ENCODE measurements at regions not wholly inside any gene's neighbourhood (a gene's known extent, or its start where the extent isn't known, plus 50 kb on each side); places are given as distances from the start of the nearest gene placed in this dataset.

DNA sequence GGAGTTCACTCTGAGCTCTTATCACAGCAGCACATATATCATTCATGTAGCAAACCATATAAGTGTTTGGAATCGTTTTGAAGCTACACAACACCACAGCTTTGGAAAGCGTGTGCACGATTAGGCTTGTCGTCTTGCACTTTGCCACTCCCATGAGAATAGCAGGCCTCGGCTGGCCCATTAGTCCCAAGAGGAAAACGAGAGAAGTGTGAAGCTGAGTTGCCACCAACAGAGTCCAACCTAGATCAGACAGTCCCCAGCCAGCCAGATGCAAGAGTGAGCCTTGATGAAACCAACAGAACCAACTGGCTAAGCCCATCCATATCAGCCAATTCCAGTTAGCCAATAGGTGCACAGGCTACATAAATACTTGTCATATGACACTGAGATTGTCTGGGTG lies 238.4 kb downstream of the C1orf94 start:
- no peak for DNase-seq

- DNase-seq: no peak
These were observed 241.5 kb downstream of the C1orf94 start for GRCh38 chr1:34418166-34418565.

DNA sequence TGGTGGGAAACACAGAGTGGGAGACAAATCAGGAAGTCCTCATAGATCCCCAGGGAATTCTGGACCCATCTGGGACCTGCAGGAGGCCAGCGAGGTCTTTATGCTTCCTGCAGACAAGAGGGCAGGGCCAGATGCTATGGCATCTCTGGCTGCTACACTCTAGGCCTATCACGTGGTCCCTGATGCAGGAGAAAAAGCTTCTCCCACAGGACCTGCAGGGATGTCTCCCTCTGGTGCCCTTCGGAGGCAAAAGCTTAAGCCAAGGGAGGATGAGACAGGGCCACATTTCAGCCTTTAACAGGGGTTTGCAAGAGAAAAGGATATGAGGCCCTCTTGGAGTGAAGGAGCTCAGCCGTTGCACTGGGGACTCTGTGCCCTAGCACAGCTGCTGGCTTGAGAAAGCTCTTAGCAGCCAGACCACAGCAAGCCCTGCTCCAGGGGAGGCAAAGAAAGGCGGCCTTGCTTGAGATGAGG lies 243.0 kb downstream of the C1orf94 start:
- peak; percentile 57 for DNase-seq

DNA sequence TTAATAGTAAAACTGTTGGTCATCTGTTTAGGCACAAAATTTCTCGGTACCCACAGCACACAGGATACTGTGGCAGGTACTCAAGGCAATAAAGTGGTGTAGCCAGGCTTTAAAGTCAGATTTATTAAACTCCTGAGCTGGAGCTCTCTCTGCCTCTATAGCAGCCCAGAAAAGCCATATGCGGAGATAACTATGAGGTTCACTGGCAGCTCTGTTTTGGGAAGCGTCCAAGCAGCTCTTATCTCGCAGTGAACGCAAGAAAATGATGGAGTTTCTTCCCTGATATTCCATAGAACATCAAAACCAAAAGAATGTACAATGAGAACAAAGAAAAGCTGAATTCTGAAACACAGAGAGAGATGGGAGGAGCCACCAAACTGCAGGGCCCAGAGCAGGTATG lies 248.3 kb downstream of the C1orf94 start:
- DNase-seq: no peak

DNA sequence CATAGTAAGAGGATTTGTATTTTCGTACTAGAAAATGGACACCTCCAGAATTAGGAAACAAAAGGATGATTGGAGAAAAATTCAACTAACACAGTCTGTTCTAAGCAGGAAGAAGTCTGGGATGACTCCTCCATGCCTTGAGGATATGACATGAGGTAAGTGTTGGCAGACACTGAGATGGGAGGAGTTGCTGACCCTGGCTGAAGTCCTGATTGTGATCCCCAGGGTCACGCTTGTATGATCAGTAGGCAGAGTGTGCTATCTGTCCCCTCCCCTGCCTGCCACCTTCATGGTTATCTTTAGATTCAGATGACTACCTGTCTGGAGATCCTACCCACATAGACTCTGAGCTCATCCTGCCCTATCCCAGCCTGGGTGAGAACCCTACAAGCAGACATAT lies 249.1 kb downstream of the C1orf94 start:
- DNase-seq: no peak

DNA sequence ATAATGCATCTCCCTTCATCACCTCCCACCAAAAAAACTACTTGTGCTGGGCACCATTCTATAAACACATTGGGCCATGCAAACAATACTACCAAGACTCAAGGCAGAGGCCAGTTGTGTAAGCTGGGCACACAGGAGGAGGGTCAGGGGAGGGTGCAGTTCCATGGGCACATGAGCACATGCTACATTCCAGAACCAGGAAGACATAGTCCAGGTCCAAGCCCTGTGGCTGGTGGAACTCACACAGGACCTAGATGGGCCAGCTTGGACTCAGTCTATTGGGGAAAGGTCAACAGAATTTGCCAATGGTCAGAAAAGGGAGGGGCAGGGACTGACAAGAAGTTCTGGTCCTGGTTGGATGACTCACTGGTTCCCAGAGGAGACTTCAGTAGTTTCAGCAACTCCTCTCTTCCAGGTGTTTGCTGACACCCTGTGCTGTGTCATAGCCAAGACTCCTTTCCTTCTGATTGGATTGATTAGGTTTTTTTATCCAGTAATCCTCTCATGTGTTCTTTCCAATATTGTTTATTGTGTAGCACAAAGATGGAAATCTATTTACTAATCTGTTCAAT lies 249.7 kb downstream of the C1orf94 start:
- DNase-seq: no peak

DNA sequence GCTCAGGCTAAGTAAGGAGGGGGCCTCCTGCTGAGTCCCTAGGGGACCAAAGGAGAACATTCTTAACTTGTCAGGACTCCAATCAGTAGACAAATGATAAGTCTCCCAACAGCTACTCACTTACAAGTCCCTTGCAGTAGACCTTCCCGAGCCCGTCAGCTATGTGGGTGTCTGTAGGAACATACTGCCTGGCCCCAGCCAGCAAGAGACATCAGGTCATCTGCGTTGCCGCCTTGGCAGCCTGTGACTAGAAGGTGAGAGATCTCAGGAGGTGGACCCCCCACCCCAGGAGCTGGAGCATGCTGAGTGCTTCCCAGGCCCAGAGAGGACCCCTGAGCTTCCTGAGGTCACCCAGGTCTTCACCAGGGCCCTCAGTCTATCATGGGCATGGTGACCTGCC lies 250.5 kb downstream of the C1orf94 start:
- DNase-seq: no peak

GRCh38 chr1:34433099-34433498 lies 256.4 kb downstream of the C1orf94 start:
- no peak for DNase-seq

DNA sequence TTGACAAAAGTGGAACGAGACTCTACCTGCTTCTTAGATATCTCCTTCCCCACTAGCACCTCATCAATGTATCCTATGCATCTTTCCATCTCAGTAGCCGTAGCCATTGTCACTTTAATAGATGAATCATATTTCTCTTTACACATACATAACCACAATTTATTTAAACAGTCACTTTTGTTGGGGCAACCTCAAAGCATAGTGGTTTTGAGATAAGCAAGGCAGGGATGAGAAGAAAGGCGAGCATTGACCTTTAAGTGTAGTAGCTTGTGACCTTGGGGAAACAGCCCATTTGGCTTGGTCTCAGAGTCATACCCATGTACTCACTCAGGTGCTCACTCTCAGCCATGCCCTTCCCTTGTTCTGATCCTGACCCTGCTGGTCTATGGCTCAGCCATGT lies 260.1 kb downstream of the C1orf94 start:
- DNase-seq: no peak

DNA sequence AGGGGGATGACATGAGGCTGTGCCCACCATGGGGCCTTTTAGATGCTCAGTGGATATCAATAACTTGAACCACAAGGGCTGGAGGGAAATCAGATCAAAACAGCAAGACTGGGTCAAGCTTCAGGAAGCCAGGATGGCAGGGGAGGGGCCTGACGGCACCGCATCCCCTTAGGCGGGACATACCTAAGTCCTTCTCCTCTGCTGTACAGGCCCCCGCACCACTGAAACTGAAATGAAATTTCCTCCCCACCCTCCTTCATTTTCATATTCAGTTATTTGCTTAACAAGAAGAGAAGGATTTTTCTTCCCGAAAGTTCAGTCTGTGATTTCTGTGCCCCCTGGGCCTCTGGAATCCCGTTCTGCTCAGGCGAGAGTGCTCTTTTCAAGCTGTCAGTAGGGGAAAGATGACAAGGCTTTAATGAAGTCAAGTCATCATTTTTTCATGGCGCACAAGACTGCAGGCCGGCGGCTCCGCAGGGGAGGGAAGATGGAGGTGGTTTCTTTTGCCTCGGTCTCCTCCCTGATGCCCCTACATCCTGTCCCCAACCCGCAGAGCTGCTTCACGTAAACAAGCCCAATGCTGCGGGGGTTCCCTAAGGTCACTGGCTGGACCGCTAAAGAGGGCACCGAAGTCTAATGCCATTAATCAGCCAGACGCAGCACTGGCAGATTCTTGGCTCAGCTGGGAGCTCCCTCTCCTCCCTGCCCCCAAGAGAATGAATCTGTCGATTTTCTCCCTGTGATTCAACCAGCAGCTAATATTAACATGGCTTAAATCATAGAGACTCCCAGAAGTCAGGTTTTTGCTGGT lies 264.8 kb downstream of the C1orf94 start:
- peak; percentile 83 for DNase-seq

DNA sequence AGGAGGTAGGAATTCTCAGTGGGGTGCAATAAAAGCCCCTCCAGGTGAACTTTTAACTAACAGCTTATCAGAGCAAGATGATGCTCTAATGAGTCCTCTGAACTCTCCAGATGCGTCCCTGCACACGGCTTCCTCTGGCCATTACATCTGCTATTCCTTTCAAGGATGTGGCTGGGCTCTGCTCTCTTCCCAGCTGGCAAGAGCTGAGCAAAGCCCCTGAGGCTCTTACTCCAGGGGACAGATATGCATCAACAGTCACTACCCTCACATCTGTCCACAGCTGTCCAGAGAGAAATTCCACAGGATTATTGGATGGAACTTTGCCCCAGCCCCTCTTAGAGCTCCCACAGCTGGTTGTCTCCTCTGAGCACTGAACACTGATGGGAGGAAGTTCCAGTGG lies 267.8 kb downstream of the C1orf94 start:
- DNase-seq: no peak

- DNase-seq: no peak
These were observed 273.6 kb downstream of the C1orf94 start for GRCh38 chr1:34450325-34450724.

- DNase-seq: no peak
These were observed 275.7 kb downstream of the C1orf94 start for GRCh38 chr1:34452451-34452850.

DNA sequence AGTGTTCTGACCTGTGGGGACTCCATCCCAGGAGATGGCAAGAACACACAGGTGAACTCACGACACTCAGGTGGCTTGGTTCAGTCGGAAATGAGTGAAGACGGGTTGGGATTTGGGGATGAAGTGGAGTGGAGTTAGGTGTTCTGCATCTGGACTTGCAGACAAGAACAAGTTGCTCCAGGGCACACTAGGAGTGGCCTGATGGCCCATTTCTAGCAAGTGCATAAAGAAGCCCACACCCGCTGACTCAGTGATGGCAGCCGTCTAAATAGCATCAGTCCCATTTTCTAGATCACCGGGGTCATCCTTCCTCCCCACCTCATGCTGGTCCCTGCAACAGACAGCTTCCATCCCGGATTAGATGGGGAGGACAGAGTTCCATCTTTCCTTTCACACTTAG lies 278.4 kb downstream of the C1orf94 start:
- DNase-seq: no peak

- DNase-seq: peak; percentile 23
These were observed 283.5 kb downstream of the C1orf94 start for GRCh38 chr1:34460193-34460592.

DNA sequence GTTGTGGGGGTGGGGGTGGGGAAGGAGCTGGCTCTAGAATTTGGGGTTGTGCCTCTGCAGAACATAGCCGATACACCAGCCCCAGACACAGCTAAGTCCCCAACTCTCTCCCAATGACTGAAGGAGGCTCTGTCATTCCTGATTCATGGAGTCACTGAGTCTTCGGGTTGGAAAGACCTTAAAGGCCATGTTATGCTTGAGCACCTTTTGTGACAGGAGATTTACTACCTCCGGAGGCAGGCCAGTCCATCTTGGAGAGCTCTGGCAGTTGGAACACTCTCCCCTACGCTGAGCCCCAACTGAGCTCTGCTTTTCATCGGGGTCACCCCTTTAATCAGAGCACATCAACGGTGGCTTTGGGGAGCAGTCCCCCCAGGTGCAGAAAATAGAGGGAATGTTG lies 284.4 kb upstream of the GJB5 start:
- no peak for DNase-seq

GRCh38 chr1:34474566-34474965 lies 280.3 kb upstream of the GJB5 start:
- DNase-seq: no peak

DNA sequence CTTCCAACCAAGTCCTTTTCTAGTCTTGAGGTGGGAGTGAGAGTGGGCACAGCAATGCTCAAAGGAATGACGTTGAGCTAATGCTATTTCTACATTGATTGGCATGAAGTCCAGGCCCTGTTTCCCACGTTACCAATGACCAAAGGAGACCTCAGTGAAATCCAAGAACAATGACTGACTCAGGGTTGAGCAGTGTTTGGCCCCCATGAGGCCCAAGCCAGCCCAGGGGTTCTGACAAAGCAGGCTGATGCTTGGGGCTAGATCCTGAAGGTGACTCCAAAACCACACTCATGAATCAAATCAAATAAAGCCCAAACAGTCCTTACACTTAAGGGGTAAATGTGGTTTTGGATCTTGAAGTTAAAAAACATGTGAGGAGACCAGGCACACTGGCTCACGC lies 278.5 kb upstream of the GJB5 start:
- DNase-seq: no peak

- no peak for DNase-seq
These were observed 277.2 kb upstream of the GJB5 start for GRCh38 chr1:34477632-34478141.

- peak; percentile 43 for DNase-seq
These were observed 276.3 kb upstream of the GJB5 start for GRCh38 chr1:34478515-34479076.

- DNase-seq: peak; percentile 58
These were observed 275.1 kb upstream of the GJB5 start for GRCh38 chr1:34479731-34480130.

DNA sequence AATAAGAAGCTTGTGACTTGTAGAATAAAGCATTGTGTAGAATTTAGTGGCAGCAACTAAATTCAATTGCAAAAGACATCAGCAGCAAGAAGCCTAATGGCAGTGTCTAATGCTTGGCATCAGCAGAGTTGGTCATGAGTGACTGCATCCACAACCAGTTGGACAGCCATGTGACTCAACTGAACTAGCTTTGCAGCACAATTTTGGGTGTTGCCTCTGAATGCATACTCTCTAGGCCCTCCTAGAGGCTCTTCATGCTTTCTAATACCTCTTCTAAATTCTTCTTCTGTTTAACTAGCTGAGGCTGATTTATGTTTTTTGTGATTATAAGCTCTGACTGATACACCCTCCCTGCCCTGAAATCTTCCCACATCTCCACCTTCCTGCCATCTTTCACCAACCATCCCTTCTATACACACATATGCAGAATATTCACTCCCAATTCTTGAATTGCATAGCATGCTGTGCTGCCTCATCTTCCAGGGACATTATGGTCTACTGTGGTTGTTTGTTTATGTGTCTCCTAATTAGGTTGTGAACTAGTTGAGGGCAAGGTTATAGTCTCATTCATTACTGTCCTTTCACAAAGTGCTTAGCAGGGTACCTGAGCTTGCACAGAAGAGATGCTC lies 266.7 kb upstream of the GJB5 start:
- DNase-seq: no peak

GRCh38 chr1:34500451-34500850 lies 254.4 kb upstream of the GJB5 start:
- DNase-seq: peak; percentile 37

DNA sequence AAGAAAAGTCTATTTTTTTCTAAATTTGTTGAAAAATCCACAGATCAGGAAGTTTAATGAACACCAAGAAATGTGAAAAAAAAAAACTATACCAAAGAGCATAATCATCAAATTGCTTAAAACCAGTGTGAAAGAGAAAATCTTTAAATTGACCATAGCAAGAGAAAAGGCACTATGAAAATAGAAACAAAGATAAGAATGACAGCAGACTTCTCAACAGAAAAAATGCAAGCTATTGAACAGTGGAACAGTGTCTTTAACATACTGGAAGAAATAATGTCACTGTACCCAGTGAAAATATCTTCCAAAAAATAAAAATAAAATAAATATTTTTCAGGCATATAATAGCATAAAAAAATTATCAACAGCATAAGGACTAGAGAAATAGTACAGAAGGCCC lies 243.0 kb upstream of the GJB5 start:
- DNase-seq: no peak
